GM12864 (cell line): ENCODE measurements at regions not wholly inside any gene's neighbourhood (a gene's known extent, or its start where the extent isn't known, plus 50 kb on each side); places are given as distances from the start of the nearest gene placed in this dataset.

Source experiments
- DNase-seq: peaks from one replicate; pipeline ENCODE4 v3.0.0-alpha.2; 2011; ENCODE audit warnings: low read depth
- H3K4me3 ChIP-seq: 2 replicates; pipeline ENCODE4 v1.5.1; 2011; ENCODE audit warnings: mild to moderate bottlenecking, low read depth, low read length, control low read depth
- CTCF ChIP-seq: IDR thresholded peaks from 2 replicates; pipeline ENCODE4 v1.5.1; 2011; ENCODE audit warnings: low read depth, mild to moderate bottlenecking, moderate library complexity, low read length, control low read depth, inconsistent platforms; ENCODE audit errors: missing control alignments

- no peak for DNase-seq
- TF ChIP-seq CTCF, result no peak
- H3K4me3 ChIP-seq, result peak overlapping the region; percentile 51
These were observed 77.0 kb upstream of the SERTAD2 start for GRCh38 chr2:64730551-64731262.

GRCh38 chr2:64731263-64731643 lies 77.5 kb upstream of the SERTAD2 start:
- peak overlapping the region; percentile 51; the same call in 1 of the 2 replicates for H3K4me3 ChIP-seq
- no peak for DNase-seq
- TF ChIP-seq CTCF, result no peak

- no peak for TF ChIP-seq CTCF
- H3K4me3 ChIP-seq, result no peak overlapping the region
- no peak for DNase-seq
These were observed 78.0 kb upstream of the SERTAD2 start for GRCh38 chr2:64731746-64732145.

- H3K4me3 ChIP-seq, result no peak overlapping the region
- TF ChIP-seq CTCF, result no peak
- DNase-seq, result no peak
These were observed 78.4 kb upstream of the SERTAD2 start for GRCh38 chr2:64732146-64732545.

- H3K4me3 ChIP-seq, result no peak overlapping the region
- TF ChIP-seq CTCF, result no peak
- DNase-seq, result no peak
These were observed 81.8 kb upstream of the SERTAD2 start for GRCh38 chr2:64735504-64735903.

- no peak for DNase-seq
- TF ChIP-seq CTCF, result no peak
- no peak overlapping the region for H3K4me3 ChIP-seq
These were observed 83.8 kb upstream of the SERTAD2 start for GRCh38 chr2:64737547-64737946.

GRCh38 chr2:64738026-64738425 lies 84.3 kb upstream of the SERTAD2 start:
- no peak overlapping the region for H3K4me3 ChIP-seq
- DNase-seq, result no peak
- no peak for TF ChIP-seq CTCF
